Activated CD8-positive, alpha-beta memory T cell treated with anti-CD3 and anti-CD28 coated beads for 36 hours (primary cell): ENCODE measurements at regions not wholly inside any gene's neighbourhood (a gene's known extent, or its start where the extent isn't known, plus 50 kb on each side); places are given as distances from the start of the nearest gene placed in this dataset.
"Not testable (repeated sequence)": the region's sequence is repeated elsewhere in the genome, so short reads cannot be mapped to it uniquely, and the experiment has no call there.

Experiments
- CTCF ChIA-PET: fragments of 350-600 bp; sonication (Branson Sonifier 250); formaldehyde crosslinking; loops from one replicate; lab custom pipeline; 2021; ENCODE audit warnings: antibody characterized with exemption; lab: Charles Lee
- POLR2A ChIA-PET: fragments of 350-600 bp; sonication (Branson Sonifier 250); formaldehyde crosslinking; loops from one replicate; lab custom pipeline; 2021; ENCODE audit warnings: antibody characterized with exemption; lab: Charles Lee

DNA sequence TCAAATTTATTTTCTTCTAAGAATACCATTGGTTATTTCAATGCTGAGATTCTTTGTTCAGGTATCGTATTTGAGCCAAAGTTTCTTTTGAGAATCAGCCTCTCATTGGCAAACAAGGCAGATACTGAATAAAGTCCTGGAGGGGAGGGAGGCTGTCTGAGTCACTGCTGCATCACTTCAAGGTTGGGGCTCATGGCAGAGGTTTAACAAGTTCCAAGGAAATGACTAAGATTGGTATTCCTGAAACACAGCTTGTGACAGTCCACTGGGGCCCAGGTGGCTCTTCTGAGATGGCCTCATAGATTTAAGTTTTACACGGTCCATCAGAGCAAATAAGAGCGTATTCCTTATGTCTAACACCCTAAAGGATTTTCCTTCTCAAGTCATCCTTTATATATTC is 213.8 kb upstream of the STAC start:
- ChIA-PET CTCF (no interaction called here), POLR2A (no interaction called here)

DNA sequence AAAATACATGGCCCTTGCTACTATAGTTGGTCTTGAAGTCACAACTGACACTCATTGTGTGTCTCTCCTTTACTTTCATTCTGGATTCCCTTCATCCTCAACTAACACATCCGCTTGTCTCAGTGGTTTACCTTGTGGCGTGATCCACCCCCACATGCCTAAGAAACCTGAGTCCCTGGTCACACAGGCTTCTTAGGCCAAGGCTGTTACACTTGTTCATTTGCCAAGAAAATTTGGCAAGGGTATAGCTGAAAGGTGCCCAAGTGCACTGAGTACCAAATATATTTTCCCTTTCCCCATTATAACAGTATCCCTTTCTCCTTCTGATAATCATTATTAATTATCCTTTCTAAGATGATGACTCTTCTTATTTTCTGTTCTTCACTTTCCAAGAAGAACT is 207.6 kb upstream of the STAC start:
- CTCF ChIA-PET = no interaction called here

DNA sequence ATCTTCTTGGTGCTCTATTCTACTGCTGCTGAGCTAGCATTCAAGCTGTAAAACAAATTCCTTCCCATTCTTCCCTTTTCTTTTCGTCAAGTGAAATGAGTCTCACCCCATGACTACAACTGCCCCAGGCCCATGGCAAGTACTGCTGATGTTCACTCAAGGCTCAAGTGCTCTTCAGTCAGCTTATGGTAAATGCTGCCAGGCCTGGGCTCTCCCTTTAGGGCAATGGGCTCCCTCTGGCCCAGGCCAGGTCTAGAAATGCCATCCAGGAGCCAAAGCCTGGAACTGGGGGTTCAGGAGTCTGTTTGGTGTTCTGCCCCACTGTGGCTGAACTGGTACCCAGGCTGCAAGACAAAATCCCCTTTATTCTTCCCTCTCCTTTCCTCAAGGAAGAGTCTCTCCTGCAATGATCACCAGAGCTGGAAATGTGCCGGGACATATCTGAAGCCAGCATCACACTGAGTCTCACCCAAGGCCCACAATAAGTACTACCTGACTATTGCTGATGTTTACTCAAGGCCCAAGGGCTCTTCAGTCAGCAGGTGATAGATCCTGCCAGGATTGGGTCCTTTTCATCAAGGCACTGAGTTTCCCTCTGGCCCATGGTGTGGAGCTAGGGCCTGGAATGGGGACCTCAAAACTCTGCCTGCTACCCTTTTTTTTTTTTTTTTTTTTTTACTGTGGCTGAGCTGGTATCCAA is 205.0 kb upstream of the STAC start:
- CTCF ChIA-PET = no interaction called here
- POLR2A ChIA-PET = no interaction called here

More for the DNA sequence above, 207.6 kb upstream of the STAC start:
- POLR2A ChIA-PET = no interaction called here

DNA sequence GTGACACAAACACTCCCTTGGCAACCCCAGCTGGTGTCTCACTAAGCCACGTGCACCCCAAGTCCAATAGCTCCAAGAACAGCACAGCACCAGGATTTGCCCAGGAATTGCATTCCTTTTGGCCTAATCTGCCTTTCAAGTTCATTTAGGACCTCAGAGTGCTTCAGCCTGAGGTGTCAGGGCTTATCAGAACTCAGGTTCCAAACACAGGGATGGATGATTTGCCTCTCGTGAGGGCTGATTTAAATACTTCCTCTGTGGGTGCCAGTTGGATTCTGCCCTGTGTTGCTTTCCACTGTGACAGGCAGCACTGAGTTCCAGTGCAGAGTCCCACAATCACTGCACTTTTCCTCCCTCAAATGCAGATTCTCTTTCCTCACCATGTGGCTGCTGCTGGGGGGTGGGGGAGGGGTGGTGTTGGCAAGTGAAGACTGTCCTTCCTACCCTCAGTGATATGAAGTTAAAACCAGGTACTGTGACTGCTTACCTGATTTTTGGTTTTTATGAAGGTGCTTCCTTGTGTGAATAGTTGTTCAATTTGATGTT is 204.3 kb upstream of the STAC start:
- CTCF ChIA-PET = no interaction called here

DNA sequence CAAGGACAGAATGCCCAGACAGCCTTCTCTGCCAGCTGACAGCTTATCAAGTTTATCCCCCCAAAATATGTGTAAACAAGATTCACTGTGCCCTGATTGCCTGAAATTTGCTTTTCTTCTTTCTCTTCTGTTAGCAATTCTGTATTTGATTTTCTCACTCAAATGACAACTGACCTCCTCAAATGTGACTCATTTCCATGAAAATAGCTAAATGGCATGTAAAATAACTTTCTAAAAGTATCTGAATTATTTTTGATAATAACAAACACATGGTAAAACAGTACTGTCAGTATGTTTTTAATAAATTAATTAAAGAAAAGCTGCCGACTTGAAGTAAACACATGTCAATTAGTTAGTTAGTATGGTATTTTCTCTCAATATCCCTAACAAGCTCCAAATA is 202.3 kb upstream of the STAC start:
- ChIA-PET CTCF (no interaction called here), POLR2A (no interaction called here)

More for the DNA sequence above, 204.3 kb upstream of the STAC start:
- POLR2A ChIA-PET = no interaction called here

DNA sequence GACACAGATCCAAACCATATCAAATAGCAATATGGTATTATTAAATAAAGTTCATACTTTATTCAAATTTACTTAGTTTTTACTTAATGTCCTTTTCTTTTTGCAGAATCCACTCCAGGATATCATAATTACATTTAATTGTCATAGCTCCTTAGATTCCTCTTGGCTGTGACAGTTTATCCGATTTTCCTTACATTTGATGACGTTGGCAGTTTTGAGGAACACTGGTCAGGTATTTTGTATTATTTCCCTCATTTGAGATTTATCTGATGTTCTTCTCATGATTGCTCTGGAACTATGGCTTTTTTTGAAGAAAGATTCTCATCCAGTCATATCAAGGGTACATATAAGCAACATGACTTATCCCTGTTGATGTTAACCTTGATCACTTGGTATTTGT is 198.3 kb upstream of the STAC start:
- ChIA-PET POLR2A (no interaction called here), CTCF (no interaction called here)

DNA sequence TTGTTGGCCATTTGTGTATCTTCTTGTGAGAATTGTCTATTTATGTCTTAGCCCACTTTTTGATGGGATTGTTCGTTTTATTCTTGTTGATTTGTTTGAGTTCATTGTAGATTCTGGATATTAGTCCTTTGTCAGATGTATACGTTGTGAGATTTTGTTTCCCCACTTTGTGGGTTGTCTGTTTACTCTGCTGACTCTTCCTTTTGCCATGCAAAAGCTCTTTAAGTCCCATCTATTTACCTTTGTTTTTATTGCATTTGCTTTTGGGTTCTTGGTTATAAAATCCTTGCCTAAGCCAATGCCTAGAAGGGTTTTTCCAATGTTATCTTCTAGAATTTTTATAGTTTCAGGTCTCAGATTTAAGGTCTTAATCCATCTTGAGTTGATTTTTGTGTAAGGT is 193.1 kb upstream of the STAC start:
- CTCF ChIA-PET, POLR2A ChIA-PET: not testable (repeated sequence)

DNA sequence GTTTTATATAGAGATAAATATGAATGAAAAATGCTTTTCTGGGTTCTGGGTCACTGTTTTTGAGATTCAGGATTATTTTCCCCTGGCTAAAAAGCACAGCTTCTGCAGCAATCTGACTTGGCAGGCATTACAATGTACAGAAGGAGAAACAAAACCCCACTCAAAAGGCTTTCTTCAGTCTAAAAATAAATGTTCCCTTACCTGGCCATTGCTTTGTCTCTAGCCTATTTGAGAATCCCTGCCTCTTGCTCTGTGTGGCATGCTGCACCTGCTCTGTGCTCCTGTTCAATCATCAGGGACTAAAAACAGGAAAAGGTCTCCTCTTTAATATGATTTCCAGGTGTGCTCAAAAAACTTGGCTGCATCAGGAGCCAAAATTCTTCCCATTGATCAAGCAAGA is 187.4 kb upstream of the STAC start:
- ChIA-PET POLR2A (no interaction called here), CTCF (no interaction called here)

DNA sequence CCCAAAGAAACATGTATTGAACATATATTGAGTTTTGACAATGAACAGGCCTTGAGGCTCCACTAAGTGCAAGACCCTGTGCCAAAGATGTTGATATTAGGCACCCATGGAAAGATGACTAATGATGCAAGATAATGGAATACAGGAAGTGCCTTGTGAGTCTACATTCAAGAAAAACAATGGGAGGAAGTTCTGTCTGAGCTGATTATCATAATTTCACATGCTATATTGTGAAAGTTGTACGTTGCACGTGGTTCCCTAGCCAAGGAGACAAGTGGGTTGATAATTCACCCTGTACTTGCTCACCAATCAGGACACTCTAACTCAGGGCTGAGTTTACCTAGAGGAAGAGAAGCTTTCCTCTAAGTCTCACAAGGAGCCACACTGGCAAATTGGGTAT is 186.9 kb upstream of the STAC start:
- CTCF ChIA-PET = no interaction called here
- POLR2A ChIA-PET = no interaction called here

DNA sequence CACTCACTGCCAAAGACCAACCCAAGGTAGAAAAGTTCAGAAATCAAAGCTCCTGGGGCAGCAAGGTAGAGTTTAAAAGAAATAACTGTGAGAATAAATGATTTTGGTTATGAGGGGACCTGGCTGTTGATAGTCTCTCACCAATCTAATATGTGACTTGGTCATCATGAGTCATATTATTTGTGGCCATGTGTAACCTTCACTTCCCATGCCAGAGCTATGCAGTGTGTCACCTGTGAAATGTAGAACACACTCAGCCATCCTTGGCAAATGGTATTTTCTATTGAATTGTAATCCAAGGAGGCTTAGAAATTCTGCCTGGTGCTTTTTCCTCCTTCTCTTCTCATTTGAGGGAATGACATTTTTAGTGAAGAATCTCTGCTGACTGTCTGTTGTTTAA is 184.2 kb upstream of the STAC start:
- ChIA-PET CTCF (no interaction called here), POLR2A (no interaction called here)

DNA sequence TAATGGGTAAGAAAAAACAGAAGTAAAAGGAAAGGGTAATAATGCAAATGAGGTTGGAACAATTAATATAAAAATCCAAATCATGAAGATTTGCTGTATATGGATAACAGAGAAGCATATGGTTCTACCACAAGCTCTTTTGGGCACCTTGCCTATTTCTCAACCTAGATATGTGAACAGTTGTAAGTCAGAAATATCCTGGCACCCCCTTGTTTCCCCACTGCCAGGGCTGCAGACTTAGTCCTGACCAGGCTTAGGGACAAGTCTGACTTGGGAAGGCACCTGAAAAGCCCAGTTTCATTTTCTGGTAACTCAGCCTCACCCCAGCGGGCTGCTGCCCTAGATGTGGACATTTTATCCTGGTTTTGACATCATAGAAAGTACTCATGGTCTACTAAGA is 183.2 kb upstream of the STAC start:
- ChIA-PET CTCF (no interaction called here), POLR2A (no interaction called here)

DNA sequence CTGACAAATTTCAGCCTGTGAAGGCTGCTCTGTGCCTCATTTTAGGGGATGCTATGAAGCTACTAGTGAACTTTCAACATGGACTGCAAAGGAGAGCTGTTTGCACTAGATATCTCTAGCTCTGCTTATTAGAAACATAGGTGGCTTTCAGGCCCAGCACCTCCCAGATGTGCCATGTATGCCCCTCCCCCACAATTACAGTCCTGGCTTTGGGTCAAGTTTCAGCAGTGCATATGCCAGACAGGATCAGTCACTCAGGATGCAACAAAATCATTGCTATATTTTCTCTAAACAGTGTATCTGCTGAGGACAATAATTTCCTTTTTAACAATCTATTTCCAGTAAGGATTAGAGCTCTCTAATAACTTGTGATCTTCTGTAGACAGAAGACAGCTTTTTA is 178.8 kb upstream of the STAC start:
- POLR2A ChIA-PET = no interaction called here
- CTCF ChIA-PET = no interaction called here

DNA sequence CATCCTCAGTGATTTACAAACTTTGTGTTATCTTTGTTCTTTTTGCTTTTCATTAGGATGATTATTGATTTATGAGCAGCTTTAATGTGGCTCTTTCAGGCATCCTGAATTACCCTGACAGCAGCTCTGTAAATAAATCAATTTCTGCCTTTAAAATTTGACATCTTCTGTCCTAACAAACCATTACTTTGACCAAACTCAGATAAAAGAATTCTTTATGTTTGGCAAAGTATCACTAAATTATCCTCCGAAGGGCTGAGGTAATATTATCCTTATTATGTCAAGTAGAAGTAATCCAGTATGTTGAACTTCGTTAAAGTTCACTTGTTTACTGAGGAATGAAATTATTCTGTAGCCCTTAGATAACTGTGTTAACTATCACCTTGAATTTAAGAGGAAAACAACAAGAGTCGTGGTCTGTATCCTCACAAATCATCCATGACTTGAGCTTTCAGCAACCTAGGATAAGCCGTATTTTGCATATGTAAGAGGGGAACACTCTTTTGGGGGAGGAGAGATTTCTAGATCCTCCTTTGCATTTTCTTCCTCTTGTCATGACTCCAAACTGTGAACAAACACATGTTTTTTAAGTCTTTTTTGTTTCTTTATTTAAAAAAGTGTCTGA is 173.2 kb upstream of the STAC start:
- POLR2A ChIA-PET = no interaction called here

DNA sequence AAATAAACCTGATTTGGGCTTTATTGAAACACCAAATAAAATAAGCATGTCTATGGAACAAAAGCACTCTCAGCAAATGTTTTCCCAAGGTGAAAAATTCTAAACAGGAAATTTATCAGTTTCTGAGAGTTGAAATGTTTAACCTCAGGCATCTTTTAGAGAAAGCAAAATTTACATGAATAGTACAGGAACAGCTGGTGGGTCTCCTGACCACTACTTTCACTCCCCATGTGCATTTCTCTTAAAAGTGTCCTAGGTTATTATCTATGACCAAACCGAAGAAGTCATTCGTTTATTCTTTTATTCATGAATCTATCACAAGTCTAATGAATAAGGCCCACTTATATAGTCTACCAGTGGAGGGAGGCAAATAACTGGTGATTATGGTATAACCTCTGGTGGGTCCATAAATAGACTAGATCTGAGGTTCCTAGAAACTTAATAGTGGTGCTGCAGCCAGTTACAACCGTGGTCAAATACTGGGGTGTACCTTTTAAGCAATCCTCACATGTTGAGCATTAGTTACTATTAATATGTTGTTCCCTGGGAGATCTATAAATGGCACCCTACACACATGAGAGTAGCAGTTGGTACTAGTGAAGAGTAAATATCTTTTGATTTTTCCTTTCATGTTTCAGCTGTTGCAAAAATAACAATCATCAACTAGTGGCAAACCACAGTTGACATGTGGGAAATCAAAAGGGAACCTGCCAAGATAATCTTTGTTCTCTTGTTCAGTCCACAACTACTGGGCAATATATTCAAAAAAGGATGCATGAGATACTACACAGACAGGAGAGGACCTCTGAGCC is 169.3 kb upstream of the STAC start:
- POLR2A ChIA-PET = no interaction called here
- CTCF ChIA-PET = no interaction called here

More for the DNA sequence above, 173.2 kb upstream of the STAC start:
- CTCF ChIA-PET = no interaction called here

DNA sequence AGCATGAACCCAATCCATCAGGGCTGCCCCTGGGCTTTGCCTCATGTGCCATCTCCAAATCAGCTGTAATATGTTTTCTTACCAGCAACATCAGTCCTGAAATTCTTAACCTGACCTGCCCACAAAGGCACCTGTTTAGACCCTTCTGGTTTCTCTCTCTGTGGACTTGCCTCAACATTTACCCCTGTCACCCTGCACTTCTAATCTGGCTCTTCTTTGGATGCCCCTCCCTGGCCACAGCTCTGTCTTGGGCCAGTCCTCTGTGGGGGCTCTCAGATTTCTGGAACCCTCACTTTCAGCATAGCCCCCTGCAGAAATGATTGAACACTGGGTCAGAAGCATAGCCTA is 168.7 kb upstream of the STAC start:
- CTCF ChIA-PET = no interaction called here
- POLR2A ChIA-PET = no interaction called here

DNA sequence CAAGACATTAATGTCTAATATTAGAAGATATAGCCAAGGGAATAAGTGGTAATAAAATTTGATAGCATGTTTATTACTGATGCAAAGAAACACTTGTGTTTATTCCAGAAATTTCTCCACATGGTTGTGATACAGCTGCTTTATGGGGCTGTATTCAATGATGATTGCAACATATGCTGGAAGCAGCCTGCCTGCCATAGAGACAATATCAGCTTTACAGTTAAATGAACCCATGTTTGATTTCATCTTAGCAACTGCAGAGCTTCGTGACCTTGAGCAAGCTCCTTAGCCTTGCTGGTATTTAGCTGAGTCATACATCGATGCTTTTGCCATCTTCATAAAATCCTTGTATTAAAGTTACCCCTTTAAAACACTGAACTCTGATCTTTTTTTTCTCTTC is 168.1 kb upstream of the STAC start:
- CTCF ChIA-PET = no interaction called here
- POLR2A ChIA-PET = no interaction called here

DNA sequence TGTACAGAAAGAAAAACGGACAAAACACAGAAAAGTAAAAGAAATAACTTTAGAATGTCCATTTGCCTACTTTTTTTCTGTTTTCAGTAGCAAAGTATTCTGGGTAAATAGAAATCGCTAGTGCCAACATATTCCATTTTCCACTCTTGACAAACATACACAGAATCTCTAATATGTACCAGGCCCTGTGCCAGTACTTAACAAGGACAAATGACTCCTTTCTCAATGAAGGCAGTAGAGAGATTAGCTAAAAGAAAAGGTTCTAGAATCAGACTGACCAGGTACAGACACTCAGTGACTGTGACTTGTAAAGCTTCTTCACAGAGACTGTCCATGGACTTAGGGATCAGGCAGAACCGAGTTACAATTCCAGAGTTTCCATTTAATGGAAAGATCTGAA is 165.8 kb upstream of the STAC start:
- ChIA-PET CTCF (no interaction called here), POLR2A (no interaction called here)

DNA sequence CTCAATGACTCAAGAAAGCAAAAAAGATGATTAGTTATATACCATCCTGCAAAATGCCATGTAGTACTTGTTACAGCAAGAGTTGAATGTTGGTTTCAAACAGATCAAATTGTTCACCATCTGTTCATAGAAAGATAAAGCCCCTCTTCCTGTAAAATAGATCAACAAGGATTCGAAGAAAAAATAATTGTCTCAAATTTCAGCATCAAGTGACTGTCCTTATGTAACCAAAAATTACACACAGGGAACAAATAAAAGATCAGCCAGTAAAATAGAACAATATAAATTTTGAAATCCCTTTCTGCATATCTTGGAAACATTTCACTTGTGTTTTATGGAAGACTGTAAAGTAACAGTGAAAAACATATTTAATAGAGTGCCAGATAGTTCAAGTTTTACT is 165.1 kb upstream of the STAC start:
- POLR2A ChIA-PET = no interaction called here
- CTCF ChIA-PET = no interaction called here

DNA sequence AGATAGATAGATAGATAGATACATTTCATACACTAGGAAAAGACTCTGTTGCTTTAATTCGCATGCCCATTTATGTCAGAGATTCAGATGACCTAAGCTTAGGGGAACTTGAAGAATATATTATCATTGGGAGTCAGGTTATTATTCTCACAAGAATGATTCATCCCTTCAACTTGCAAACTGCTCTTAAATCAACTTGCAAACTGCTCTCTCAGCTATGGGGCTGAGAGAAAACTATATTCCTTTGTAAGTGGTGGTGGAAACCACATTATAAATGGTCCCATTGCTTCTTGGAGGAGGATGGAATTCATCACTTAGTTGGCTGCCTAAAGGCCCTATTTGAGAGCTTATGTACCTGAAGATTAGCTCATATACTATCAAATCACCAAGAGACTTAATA is 160.9 kb upstream of the STAC start:
- POLR2A ChIA-PET = no interaction called here

DNA sequence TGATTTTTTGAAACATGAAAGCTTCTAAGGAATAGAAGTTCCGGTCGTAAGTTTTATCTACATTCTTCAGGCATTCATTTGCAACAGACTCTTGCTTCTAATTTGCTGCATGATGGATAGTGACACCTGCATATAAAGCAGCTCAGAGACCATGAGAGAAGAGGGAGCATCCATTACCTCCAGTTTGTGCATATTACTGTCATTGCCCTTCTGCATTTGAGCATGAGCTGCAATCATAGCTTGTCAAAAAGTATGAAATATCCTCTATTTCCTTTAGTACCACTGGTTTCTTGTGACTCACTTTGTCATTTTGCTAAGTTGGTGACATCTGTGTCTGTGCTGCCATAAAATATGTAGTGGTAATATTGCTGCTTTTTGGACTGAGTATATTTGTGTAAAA is 160.1 kb upstream of the STAC start:
- ChIA-PET CTCF (no interaction called here), POLR2A (no interaction called here)

More for the DNA sequence above, 160.9 kb upstream of the STAC start:
- CTCF ChIA-PET = no interaction called here

DNA sequence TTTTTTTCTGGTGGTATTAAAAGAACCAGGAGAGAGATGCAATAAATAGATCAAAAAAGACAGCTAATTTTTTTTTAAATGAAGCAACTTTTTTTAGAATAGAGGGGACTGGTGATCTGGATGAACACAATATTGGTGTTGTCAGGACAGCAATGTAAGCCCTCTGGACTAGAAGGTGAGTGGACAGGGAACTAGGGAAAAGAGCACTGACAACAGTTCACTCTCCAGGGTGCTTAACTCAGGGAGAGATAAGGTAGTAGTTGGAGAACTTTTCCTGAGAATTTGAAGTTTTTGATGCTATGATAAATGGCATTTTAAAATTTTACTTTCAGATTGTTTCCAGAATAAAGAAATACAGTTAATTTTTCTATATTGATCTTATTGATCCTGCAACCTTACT is 158.3 kb upstream of the STAC start:
- POLR2A ChIA-PET = no interaction called here
- CTCF ChIA-PET = no interaction called here
